CMK (cell line): ENCODE measurements at regions not wholly inside any gene's neighbourhood (a gene's known extent, or its start where the extent isn't known, plus 50 kb on each side); places are given as distances from the start of the nearest gene placed in this dataset.

Experiments used
- DNase-seq: peaks from one replicate; pipeline ENCODE4 v3.0.0-alpha.2; 2010; ENCODE audit warnings: low read depth

- no peak for DNase-seq
These were observed 115.5 kb downstream of the PAPOLA start for GRCh38 chr14:96617635-96618034.

GRCh38 chr14:96622926-96623325, 120.7 kb downstream of the PAPOLA start:
- DNase-seq = no peak

DNA sequence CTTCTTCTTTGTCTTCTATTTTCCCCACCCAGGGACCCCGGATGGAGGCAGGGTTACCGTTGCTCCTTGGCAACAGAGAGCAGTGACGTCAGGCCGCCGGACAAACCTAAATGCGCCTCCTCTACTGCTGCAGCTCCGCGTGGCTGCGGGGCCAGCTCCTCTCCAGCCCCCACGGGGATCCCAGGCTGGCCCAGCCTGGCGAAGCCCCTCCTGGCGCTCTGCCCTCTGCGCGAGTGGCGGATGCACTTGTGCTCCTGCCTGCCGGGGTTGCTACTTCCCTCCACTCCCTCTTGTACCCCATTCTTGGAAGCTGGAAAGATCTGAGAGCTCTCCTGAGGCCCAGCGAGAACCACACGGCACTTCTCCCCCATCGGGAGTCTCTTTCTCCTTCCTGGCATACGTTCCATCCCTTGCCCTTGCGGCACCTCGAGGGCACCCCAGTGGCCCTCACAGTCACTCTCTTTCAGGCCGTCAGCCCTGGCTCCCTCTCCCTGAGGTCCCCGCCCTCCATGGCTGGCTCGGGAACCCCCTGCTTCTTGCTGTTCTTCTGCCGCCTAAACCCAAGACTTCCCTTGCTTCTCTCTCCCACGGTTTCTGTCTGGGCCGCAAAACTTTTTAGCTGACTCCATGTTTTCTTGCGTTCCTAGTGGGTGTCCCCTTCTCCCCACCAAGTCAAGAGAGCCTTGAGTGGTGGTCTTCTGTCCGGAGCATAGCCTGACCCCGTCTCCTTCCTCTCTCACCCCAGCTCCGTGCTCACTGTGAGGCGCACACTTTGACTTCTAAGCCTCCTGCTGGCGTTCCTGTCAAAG, 121.7 kb downstream of the PAPOLA start:
- no peak for DNase-seq

- no peak for DNase-seq
These were observed 122.7 kb downstream of the PAPOLA start for GRCh38 chr14:96624661-96625425.

DNA sequence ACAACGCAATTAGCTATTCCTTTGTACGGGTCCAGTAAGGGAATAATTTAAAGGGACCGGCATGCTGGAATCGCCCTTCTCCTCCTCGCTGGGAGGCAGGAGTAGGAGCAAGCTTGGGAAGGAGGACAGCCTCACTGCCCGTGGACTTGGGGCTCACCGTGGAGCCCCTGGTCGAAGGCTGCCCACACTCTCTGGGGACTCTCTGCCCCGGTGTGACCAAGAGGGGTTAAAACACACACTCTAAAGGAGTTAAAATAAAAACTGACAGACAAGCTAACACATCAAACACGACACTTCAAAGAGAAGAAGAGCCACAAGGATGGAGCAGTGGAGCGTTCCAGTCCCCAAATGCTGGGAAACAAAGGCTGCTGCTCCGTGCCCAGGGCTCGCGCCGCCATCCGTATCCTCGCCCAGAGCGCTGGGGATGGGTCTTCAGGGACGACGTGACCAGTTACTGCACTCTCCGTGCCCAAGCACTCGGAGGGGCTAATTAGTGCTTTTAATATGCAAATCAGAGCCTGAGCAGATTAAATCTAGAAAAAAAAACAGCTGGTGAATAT, 123.3 kb downstream of the PAPOLA start:
- DNase-seq = no peak

DNA sequence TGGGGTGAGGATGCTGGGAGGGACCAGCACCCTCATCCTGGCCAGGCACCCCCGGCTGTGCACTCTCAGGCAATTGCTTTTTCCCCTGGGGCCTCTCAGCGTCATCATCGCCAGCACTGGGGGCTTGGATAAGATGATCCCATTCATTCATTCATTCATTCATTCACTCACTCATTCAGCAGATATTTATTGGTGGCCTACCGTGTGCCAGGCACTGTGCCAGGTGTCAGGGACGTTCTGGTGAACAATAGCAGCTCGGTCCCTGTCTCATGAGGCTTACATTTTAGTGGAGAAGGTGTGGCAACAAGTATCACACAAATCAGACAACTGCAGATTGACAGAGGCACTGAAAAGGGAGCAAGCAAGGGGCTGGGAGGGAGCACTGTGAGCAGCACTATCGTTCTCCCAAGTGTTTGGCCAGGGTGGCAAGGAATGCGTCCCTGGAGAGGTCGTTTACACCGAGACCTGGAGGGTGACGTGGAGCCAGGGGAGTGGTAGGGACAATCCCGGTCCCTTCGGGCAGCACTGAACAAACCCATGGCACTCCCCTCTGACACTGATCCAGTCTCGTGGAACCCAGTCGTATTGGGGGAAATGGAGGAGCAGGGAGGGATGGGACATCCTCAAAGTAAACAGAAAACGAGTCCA, 124.1 kb downstream of the PAPOLA start:
- no peak for DNase-seq

DNA sequence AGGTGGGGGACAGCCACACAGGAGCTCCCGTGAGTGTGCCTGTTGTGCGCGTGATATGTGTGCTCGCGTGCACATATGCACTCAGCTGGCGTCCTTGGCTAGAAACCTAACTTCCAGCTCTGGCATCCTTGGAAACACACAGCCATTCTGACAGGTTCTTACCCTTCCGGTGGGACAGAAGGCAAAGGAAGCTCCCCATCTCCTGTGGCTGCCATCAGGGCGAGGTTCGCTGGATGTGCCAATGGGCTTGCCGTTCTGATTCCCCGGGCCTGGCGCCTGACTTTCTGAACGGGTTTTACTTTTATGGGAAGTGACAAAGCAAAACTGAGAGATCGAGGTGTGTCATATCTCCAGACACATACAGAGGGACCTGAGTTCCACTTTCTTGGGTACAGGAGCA, 124.7 kb downstream of the PAPOLA start:
- no peak for DNase-seq

DNA sequence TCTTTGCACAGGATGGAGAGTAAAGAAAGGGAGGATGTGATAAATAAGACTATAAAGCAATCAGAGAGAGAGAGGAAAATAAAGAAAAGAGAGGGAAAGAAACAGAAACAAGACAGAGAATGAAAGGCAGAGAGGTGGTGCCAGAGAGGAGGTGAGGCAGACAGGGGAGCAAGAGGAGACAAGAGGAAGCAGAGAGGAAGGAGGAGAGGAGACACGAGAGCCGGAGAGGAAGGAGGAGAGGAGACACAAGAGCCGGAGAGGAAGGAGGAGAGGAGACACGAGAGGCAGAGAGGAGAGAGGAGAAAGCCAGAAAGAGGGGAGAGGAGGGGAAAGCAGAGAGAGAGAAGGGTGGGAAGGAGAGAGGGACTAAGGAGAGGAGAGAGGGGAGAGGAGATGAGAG, 125.2 kb downstream of the PAPOLA start:
- DNase-seq = no peak

DNA sequence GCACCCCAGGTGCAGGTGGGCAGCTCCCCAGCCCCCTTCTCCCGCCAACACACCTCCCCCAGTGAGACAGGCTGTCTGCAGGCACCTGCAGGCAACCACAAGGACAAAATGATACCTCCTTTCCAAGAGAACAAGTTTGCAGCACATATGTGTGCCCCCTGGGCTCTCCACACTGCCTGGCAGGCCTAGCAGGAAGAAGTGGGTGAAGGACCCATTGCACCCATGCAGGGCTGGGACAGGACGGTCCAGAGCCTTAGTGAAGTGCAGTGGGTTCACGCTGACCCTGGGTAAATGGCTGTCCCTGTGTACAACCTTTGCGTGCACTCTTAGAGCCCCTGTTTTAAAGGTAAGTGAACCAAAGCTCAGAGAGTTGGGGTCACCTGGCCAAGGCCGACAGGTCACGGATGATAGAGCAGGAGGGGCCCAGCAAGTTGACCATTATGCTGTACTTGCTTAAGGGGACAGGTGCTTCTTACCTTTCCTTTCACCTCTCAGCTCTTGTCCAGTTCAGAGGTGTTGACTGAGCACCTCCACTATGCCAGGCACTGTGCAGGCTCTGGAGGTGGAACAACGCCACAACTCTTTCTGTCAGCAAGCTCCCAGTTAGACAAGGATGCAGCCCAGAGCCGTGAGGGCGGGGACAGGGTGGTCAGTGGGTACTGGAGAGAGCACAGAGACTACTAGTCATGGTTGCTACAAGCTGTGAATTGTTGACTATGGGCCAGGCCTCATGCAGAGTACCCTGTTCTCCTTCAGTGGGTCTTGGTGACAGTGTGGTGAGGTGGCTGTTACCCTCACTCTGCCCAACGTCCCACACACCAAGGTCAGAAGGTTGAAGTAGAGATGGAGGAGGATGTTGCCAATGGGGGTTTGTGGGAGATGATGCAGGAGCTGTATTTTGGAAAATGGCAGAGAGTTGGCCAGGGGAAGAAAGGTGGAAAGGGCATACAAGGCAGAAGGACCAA, 125.9 kb downstream of the PAPOLA start:
- DNase-seq = no peak

DNA sequence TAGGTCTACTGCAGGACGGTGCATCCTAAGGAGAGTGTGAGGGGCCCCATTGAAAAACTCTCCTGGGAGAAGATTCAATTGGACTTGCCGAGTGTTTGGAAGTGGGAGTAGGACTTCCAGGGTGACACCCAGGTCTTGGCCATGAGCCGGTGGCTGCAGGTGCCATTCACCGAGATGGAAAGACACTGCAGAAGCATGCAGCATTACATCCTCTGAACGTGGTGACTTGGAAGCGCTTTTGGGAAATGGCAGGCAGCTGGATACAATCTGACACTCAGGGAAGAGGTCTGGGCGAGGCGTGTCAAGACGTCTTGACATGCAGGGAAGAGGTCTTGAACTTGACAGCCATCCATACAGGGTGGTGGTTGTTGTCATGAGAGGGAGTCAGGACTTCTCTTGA, 126.9 kb downstream of the PAPOLA start:
- no peak for DNase-seq

DNA sequence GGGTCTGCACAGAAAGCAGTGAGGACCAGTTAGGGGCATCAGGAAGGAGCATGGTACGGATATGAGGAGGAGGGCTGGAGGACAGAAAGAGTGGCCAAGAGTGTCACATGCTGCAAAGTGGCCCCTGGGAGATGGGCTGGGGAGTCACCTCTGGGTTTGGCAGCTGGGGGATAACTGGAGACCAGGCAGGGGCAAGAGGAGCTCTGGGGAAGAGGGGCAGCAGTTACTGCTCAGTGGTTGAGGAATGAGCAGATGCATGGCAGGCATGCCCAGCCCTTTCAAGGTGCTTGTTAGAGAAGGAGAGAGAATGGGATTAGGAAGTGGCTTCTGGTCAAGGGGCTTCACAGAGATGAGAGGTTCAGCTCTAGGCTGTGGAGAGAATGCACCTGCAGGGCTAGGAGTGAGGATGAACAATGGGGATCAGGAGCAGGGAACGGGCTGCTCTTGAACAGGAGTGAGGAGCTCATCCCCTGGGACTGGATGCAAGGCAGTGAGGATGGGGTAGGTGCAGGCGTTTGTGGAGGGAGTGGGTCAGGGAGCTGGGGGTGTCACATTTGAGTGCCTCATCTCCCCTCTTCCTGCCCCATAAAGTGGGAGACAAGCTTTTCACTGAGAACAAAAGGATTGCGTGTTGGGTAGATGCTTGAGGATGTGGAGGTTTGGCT, 127.5 kb downstream of the PAPOLA start:
- DNase-seq = no peak

DNA sequence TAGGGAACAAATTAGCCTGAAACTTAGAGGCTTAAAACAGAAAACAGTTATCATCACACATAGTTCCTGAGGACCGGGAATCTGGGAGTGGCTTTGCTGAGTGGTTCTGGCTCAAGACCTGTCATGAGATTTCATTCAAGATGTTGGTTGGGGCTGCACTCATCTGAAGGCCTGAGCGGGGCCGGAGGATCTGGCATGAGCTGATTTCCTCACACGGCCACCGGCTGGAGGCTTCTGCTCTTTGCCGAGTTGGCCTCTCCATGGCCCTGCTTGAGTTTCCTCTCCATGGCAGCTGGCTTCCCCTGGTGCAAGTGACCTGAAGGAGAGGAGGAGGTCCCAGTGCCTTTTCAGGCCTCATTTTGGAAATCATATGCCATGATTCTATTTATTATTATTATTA, 128.1 kb downstream of the PAPOLA start:
- DNase-seq = no peak

DNA sequence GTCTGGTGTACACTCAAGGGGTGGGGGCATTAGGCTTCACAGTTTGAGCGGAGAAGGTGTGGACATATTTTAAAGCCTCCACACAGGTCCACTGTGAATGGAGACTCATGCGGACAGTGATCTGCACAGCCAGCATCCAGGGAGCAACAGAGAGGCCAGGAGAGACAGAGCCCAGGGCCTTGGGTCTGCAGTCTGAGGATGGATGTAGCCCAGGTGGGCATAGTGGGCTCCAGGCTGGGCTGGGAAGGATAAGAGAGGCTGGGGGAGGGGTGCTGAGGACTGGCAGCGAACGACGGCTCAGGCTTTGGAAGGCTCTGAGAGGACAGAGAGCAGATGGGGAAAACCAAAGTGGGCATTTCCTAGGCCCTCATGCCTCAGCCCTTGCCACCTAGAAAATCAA, 128.8 kb downstream of the PAPOLA start:
- DNase-seq = no peak

DNA sequence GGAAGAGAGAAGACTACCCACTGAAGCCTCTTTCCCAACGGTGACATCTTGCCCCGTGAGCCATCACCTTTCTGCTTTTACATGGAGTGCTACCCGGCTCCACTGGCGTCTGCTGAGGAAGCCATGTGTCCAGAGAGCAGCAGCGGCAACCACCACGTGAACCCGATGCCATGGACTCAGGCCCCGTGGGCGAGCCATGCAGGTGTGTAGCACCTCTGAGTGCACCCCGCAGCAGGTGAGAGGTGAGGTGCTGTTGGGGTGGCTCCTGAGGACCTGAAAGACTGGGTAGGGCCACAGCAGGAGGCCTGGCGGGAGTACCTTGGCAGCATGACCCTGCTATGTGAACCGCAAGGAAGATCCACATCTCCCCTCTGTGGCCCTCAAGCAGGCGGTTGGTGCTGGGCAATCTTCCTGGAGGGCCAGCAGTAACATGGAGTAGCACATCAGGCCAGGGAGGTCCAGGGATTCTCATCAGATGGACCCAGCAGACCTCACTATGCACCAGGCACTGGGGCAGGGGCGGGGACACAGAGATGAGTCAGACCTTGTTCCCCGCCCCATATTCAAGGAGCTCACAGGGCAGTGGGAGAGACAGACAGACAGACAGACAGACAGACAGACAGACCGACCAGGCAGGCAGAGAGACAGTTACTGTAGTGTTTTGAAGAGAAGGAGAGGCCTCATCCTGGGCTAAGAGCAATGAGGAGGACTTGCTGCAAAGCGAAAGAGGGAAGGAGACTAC, 129.6 kb downstream of the PAPOLA start:
- DNase-seq = no peak

DNA sequence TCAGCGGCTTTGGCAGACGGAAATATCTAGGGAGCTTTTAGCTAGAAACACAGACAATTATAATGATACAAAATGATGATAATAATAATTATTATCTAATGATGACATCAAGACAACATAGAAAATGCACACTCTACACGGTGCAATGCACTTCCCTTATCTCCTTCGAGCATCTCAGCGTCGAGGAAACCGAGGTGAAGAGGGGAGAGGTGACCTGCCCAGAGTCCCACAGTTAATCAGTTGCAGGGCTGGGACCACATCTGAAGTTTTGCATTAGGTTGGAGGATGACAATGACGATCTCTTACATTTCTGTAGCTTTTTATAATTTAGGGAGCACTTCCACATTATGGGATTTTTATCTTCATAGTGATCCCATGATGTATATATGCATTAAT, 130.2 kb downstream of the PAPOLA start:
- no peak for DNase-seq

DNA sequence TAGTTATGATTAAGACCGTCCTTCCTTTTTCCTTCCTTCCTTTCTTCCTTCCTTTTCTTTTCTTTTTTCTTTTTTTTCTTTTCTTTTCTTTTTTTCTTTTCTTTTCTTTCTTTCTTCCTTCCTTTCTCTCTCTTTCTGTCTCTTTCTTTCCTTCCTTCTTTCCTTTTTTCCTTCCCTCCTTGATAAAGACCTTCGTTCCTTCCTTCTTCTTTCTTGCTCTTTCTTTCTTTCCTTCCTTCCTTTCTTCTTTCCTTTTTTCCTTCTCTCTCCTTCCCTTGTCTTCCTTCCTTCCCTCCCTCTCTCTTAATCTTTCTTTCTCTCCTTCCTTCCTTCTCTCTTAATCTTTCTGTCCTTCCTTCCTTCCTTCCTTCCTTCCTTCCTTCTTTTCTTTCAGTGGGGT, 130.9 kb downstream of the PAPOLA start:
- no peak for DNase-seq

- DNase-seq = no peak
These were observed 132.3 kb downstream of the PAPOLA start for GRCh38 chr14:96634481-96634880.

DNA sequence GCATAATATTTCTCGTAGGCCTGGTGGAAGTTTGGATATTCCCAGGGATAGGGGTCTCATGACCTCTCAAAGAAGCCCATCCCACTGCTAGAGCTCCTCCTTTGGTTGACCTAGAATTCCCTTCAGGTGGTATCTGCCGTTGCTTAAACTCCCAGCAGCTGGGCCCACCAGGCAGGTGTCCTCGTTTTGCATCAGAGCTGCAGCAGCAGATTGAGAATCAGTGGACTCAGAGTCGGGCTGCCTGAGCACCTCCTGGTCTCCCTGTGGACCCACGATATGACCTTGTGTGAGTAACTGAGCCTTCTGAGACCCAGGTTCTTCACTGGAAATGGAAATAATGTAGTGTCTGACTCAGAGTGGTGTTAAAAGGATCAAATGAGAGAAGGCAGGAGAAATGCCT, 132.7 kb downstream of the PAPOLA start:
- DNase-seq = no peak

DNA sequence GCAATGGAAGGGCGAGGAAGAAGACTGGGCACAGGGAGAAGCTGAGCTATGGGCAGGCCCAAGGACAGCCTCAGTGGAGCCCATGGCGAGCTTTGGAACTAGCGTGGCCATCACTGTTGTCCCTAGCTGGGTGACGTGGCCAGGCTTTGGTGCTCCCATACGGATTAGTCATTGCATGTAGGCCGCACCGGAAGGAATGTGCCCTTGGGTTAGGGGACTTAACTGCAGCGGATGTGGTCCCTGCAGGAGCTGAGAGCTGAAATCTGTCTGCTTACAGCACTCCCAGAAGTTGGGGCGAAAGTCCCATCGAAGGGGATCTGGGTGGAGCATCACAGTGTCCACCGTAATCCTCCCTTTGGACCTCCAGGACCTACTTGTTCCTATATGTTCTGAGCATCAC, 133.7 kb downstream of the PAPOLA start:
- no peak for DNase-seq

DNA sequence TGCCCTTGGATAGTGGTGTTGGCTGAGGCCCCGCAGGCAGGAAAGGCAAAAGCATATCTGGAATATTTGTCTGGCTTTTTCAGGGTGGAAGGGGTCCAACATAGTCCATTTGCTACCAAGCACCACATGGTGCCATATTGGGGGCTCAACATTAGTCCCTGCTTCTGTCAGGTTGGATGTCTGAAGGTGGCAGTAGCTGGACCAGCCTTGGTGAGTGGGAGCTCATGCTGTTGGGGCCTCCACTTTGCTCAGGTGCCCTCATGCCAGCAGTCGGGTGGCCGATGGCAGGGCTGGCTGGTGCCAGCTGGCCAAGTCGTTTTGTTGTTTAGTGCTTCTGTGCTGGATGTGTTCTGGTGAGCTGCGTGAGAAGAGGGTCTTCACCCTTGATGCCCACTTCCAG, 135.3 kb downstream of the PAPOLA start:
- DNase-seq = no peak
